ENCODE measurements at regions not wholly inside any gene's neighbourhood (a gene's known extent, or its start where the extent isn't known, plus 50 kb on each side); places are given as distances from the start of the nearest gene placed in this dataset.

GRCh38 chr4:112852601-112853000, 196.9 kb upstream of the ANK2 start:
- no peak for DNase-seq

GRCh38 chr4:112853662-112854256, 195.7 kb upstream of the ANK2 start:
- DNase-seq = peak; percentile 21

GRCh38 chr4:112854420-112854819, 195.0 kb upstream of the ANK2 start:
- peak; percentile 58 for DNase-seq

- DNase-seq = peak; percentile 77
These were observed 194.4 kb upstream of the ANK2 start for GRCh38 chr4:112855058-112855457.

GRCh38 chr4:112857461-112857860, 192.0 kb upstream of the ANK2 start:
- peak; percentile 2 for DNase-seq

- no peak for DNase-seq
These were observed 190.7 kb upstream of the ANK2 start for GRCh38 chr4:112858751-112859150.

- DNase-seq = peak; percentile 89
These were observed 189.8 kb upstream of the ANK2 start for GRCh38 chr4:112859456-112860184.

- peak; percentile 43 for DNase-seq
These were observed 188.4 kb upstream of the ANK2 start for GRCh38 chr4:112860830-112861690.

GRCh38 chr4:112861691-112862674, 187.5 kb upstream of the ANK2 start:
- DNase-seq = no peak

GRCh38 chr4:112865443-112865842, 184.0 kb upstream of the ANK2 start:
- no peak for DNase-seq

- no peak for DNase-seq
These were observed 173.1 kb upstream of the ANK2 start for GRCh38 chr4:112876316-112876715.

GRCh38 chr4:112881842-112882241, 167.6 kb upstream of the ANK2 start:
- DNase-seq = peak; percentile 66

- DNase-seq = peak; percentile 43
These were observed 167.2 kb upstream of the ANK2 start for GRCh38 chr4:112882286-112882685.

- no peak for DNase-seq
These were observed 165.0 kb upstream of the ANK2 start for GRCh38 chr4:112884406-112884805.

- no peak for DNase-seq
These were observed 163.6 kb upstream of the ANK2 start for GRCh38 chr4:112885897-112886296.

GRCh38 chr4:112888622-112889021, 160.8 kb upstream of the ANK2 start:
- no peak for DNase-seq

GRCh38 chr4:112889199-112889598, 160.3 kb upstream of the ANK2 start:
- no peak for DNase-seq

- DNase-seq = peak; percentile 81
These were observed 159.6 kb upstream of the ANK2 start for GRCh38 chr4:112889619-112890527.

GRCh38 chr4:112894480-112894879, 155.0 kb upstream of the ANK2 start:
- no peak for DNase-seq

GRCh38 chr4:112894951-112895350, 154.5 kb upstream of the ANK2 start:
- peak; percentile 23 for DNase-seq

Measured in NCI-H69 (cell line).